Esophagus muscularis mucosa (tissue), 4 donors: ENCODE measurements at regions not wholly inside any gene's neighbourhood (a gene's known extent, or its start where the extent isn't known, plus 50 kb on each side); places are given as distances from the start of the nearest gene placed in this dataset.

Experiments
- CTCF ChIP-seq, 3 experiments: fragments of 200-600 bp in 2 of 3; fragments of 450-650 bp in 1 of 3; sonication (generic) in 2 of 3; IDR thresholded peaks; one replicate each; pipeline ENCODE4 v1.5.1; 2017 to 2019; ENCODE audit warnings: antibody characterized with exemption in 3 of 3, mild to moderate bottlenecking in 2 of 3, moderate library complexity in 1 of 3
- EP300 ChIP-seq: sonication (generic); formaldehyde crosslinking; IDR thresholded peaks from one replicate; pipeline ENCODE4 v1.6.1; 2017; ENCODE audit warnings: antibody characterized with exemption
- POLR2A ChIP-seq: fragments of 450-650 bp; IDR thresholded peaks from one replicate; pipeline ENCODE4 v1.6.1; 2017; ENCODE audit warnings: antibody characterized with exemption, moderate library complexity, mild to moderate bottlenecking, low read depth
- POLR2AphosphoS5 ChIP-seq, 2 donors: sonication (generic); formaldehyde crosslinking; IDR thresholded peaks; one replicate each; pipeline ENCODE4 v1.6.1; 2017; ENCODE audit warnings: antibody characterized with exemption in 2 of 2

- no peak for TF ChIP-seq CTCF (IDR thresholded peaks at IDR 0.05)
- no peak for TF ChIP-seq POLR2A
- TF ChIP-seq POLR2AphosphoS5 (IDR thresholded peaks at IDR 0.05), result no peak
- TF ChIP-seq EP300, result no peak
Measured at GRCh38 chr5:124173386-124173785, 573.1 kb downstream of the ZNF608 start.
